ENCODE measurements at regions not wholly inside any gene's neighbourhood (a gene's known extent, or its start where the extent isn't known, plus 50 kb on each side); places are given as distances from the start of the nearest gene placed in this dataset.

GRCh38 chr14:87687420-87687819, 305.6 kb downstream of the GALC start:
- TF ChIP-seq Cebpa-rat (IDR thresholded peaks at IDR 0.05), result no peak
- H3K9ac ChIP-seq, result no peak overlapping the region
- H3K4me2 ChIP-seq, result no peak overlapping the region
- H3K4me3 ChIP-seq, result no peak overlapping the region
- H3K9me3 ChIP-seq (replicated peaks in 1 of 11), result peaks cover 0 to 15% (median 3%) of the 10 kb centered on the region in 11 experiments; a peak in 4 of 22 replicates
- H3K4me1 ChIP-seq, result no peaks in the 10 kb centered on the region
- no peaks in the 10 kb centered on the region for H3K36me3 ChIP-seq
- no peaks in the 10 kb centered on the region for H3K27me3 ChIP-seq
- no peak overlapping the region for H3K27ac ChIP-seq
- no peaks in the 10 kb centered on the region for H4K20me1 ChIP-seq

GRCh38 chr14:87686746-87687145, 306.2 kb downstream of the GALC start:
- H3K4me2 ChIP-seq, result no peak overlapping the region
- H3K9ac ChIP-seq, result no peak overlapping the region
- TF ChIP-seq Cebpa-rat (IDR thresholded peaks at IDR 0.05), result no peak
- H3K27me3 ChIP-seq, result no peaks in the 10 kb centered on the region
- no peaks in the 10 kb centered on the region for H3K4me1 ChIP-seq
- H3K9me3 ChIP-seq (replicated peaks in 1 of 11), result peaks cover 0 to 15% (median 3%) of the 10 kb centered on the region in 11 experiments; a peak in 4 of 22 replicates
- no peak overlapping the region for H3K4me3 ChIP-seq
- H4K20me1 ChIP-seq, result no peaks in the 10 kb centered on the region
- no peaks in the 10 kb centered on the region for H3K36me3 ChIP-seq
- H3K27ac ChIP-seq, result no peak overlapping the region

- Histone ChIP-seq H3K4me1 (no peaks in the 10 kb centered on the region), H3K4me2 (no peak overlapping the region), H3K27me3 (no peaks in the 10 kb centered on the region), H3K9me3 (replicated peaks in 1 of 11) (peaks cover 0 to 15% (median 3%) of the 10 kb centered on the region in 11 experiments; a peak in 4 of 22 replicates), H3K9ac (no peak overlapping the region), H4K20me1 (no peaks in the 10 kb centered on the region), H3K27ac (no peak overlapping the region), H3K36me3 (no peaks in the 10 kb centered on the region), H3K4me3 (no peak overlapping the region)
- no peak for TF ChIP-seq Cebpa-rat (IDR thresholded peaks at IDR 0.05)
Observed at GRCh38 chr14:87679866-87680265, 313.1 kb downstream of the GALC start.

GRCh38 chr14:87678624-87679023, 314.4 kb downstream of the GALC start:
- Histone ChIP-seq H3K36me3 (no peaks in the 10 kb centered on the region), H3K4me1 (no peaks in the 10 kb centered on the region), H3K27ac (no peak overlapping the region), H3K9me3 (replicated peaks in 1 of 11) (peaks cover 0 to 9% (median 3%) of the 10 kb centered on the region in 11 experiments; a peak in 4 of 22 replicates), H3K4me2 (no peak overlapping the region), H4K20me1 (no peaks in the 10 kb centered on the region), H3K27me3 (no peaks in the 10 kb centered on the region), H3K4me3 (no peak overlapping the region), H3K9ac (no peak overlapping the region)
- TF ChIP-seq Cebpa-rat (IDR thresholded peaks at IDR 0.05), result no peak

- H3K27me3 ChIP-seq, result no peaks in the 10 kb centered on the region
- TF ChIP-seq Cebpa-rat (IDR thresholded peaks at IDR 0.05), result no peak
Observed at GRCh38 chr14:87676814-87677437, 316.1 kb downstream of the GALC start.

GRCh38 chr14:87667659-87668058, 325.3 kb downstream of the GALC start:
- no peaks in the 10 kb centered on the region for H3K4me1 ChIP-seq
- no peak for TF ChIP-seq Cebpa-rat (IDR thresholded peaks at IDR 0.05)
- no peak overlapping the region for H3K9ac ChIP-seq
- peaks cover 0 to 8% (median 4%) of the 10 kb centered on the region in 11 experiments; a peak in 1 of 22 replicates for H3K9me3 ChIP-seq (replicated peaks in 1 of 11)
- H3K27me3 ChIP-seq, result no peaks in the 10 kb centered on the region
- no peaks in the 10 kb centered on the region for H3K36me3 ChIP-seq
- H3K4me3 ChIP-seq, result no peak overlapping the region
- H4K20me1 ChIP-seq, result no peaks in the 10 kb centered on the region
- no peak overlapping the region for H3K4me2 ChIP-seq
- no peak overlapping the region for H3K27ac ChIP-seq

More at GRCh38 chr14:87676814-87677437, 316.1 kb downstream of the GALC start:
- H3K9me3 ChIP-seq (replicated peaks in 1 of 11), result no peaks in the 10 kb centered on the region
- no peak overlapping the region for H3K27ac ChIP-seq
- no peak overlapping the region for H3K4me3 ChIP-seq
- H3K9ac ChIP-seq, result no peak overlapping the region
- H4K20me1 ChIP-seq, result no peaks in the 10 kb centered on the region
- no peaks in the 10 kb centered on the region for H3K4me1 ChIP-seq
- no peaks in the 10 kb centered on the region for H3K36me3 ChIP-seq
- H3K4me2 ChIP-seq, result no peak overlapping the region

- Histone ChIP-seq H3K36me3 (no peaks in the 10 kb centered on the region), H3K27me3 (no peaks in the 10 kb centered on the region), H3K4me2 (no peak overlapping the region), H4K20me1 (no peaks in the 10 kb centered on the region), H3K27ac (no peak overlapping the region), H3K4me1 (no peaks in the 10 kb centered on the region), H3K9ac (no peak overlapping the region), H3K4me3 (no peak overlapping the region), H3K9me3 (replicated peaks in 1 of 11) (peaks cover 3 to 25% (median 13%) of the 10 kb centered on the region in 11 experiments; a peak in 19 of 22 replicates)
- TF ChIP-seq Cebpa-rat (IDR thresholded peaks at IDR 0.05), result no peak
Observed at GRCh38 chr14:87656315-87656714, 336.7 kb downstream of the GALC start.

- Histone ChIP-seq H3K27ac (no peak overlapping the region), H3K36me3 (peaks cover 0 to 14% (median 0%) of the 10 kb centered on the region in 11 experiments; a peak in 4 of 22 replicates), H3K4me2 (no peak overlapping the region), H4K20me1 (no peaks in the 10 kb centered on the region), H3K27me3 (no peaks in the 10 kb centered on the region), H3K9ac (no peak overlapping the region), H3K4me1 (no peaks in the 10 kb centered on the region), H3K9me3 (replicated peaks in 1 of 11) (peaks cover 36 to 45% (median 42%) of the 10 kb centered on the region in 11 experiments), H3K4me3 (no peak overlapping the region)
- TF ChIP-seq Cebpa-rat (IDR thresholded peaks at IDR 0.05), result no peak
Observed at GRCh38 chr14:87652278-87652677, 340.7 kb downstream of the GALC start.

- H4K20me1 ChIP-seq, result no peaks in the 10 kb centered on the region
- H3K4me3 ChIP-seq, result no peak overlapping the region
- H3K27ac ChIP-seq, result no peak overlapping the region
- H3K36me3 ChIP-seq, result peaks cover 0 to 5% (median 0%) of the 10 kb centered on the region in 11 experiments; a peak in 3 of 22 replicates
- H3K27me3 ChIP-seq, result no peaks in the 10 kb centered on the region
- H3K4me1 ChIP-seq, result peaks cover 0 to 10% (median 0%) of the 10 kb centered on the region in 10 experiments; a peak in 3 of 20 replicates
- no peak for TF ChIP-seq Cebpa-rat (IDR thresholded peaks at IDR 0.05)
- no peak overlapping the region for H3K4me2 ChIP-seq
- H3K9me3 ChIP-seq (replicated peaks in 1 of 11), result peaks cover 14 to 26% (median 21%) of the 10 kb centered on the region in 11 experiments
- no peak overlapping the region for H3K9ac ChIP-seq
Observed at GRCh38 chr14:87644689-87645088, 348.3 kb downstream of the GALC start.

- Histone ChIP-seq H3K9me3 (replicated peaks in 1 of 11) (peaks cover 0 to 9% (median 4%) of the 10 kb centered on the region in 11 experiments; a peak in 12 of 22 replicates), H4K20me1 (no peaks in the 10 kb centered on the region), H3K4me2 (no peak overlapping the region), H3K4me1 (peaks cover 0 to 12% (median 0%) of the 10 kb centered on the region in 10 experiments; a peak in 3 of 20 replicates), H3K27me3 (no peaks in the 10 kb centered on the region), H3K27ac (no peak overlapping the region), H3K9ac (no peak overlapping the region), H3K36me3 (no peaks in the 10 kb centered on the region), H3K4me3 (no peak overlapping the region)
- TF ChIP-seq Cebpa-rat (IDR thresholded peaks at IDR 0.05), result no peak
Observed at GRCh38 chr14:87643005-87643404, 350.0 kb downstream of the GALC start.
